ENCODE measurements at regions not wholly inside any gene's neighbourhood (a gene's known extent, or its start where the extent isn't known, plus 50 kb on each side); places are given as distances from the start of the nearest gene placed in this dataset.

- Histone ChIP-seq H3K4me3 (no peak overlapping the region), H3K27me3 (no peaks in the 10 kb centered on the region), H3K27ac (no peak overlapping the region), H3K36me3 (no peaks in the 10 kb centered on the region), H3K4me1 (no peaks in the 10 kb centered on the region), H3K9me3 (peaks cover 0 to 13% (median 0%) of the 10 kb centered on the region in 11 donors)
- whole genome bisulfite sequencing, 2 donors = 89 to 91% methylated on average over 2 of the region's 2 CpGs
- no peak for TF ChIP-seq CTCF (IDR thresholded peaks at IDR 0.05)
- DNase-seq (no peak), ATAC-seq (no peak)
- intact Hi-C loops (cut with DNase I) = no loop called here
Measured at GRCh38 chr2:106667478-106668070, 180.4 kb downstream of the CD8B2 start.

GRCh38 chr2:106685180-106685897, 198.2 kb downstream of the CD8B2 start:
- Histone ChIP-seq H3K9me3 (peaks cover 0 to 20% (median 12%) of the 10 kb centered on the region in 11 donors), H3K4me1 (no peaks in the 10 kb centered on the region), H3K27me3 (no peaks in the 10 kb centered on the region), H3K4me3 (no peak overlapping the region), H3K27ac (no peak overlapping the region), H3K36me3 (no peaks in the 10 kb centered on the region)
- no peak for TF ChIP-seq CTCF (IDR thresholded peaks at IDR 0.05)
- WGBS, 2 donors = 90 to 93% methylated on average over 2 of the region's 2 CpGs
- ATAC-seq (no peak), DNase-seq (no peak)
- intact Hi-C loops (cut with DNase I) = no loop called here

- DNase-seq (no peak), ATAC-seq (no peak)
- H3K9me3 ChIP-seq = peaks cover 0 to 20% (median 12%) of the 10 kb centered on the region in 11 donors
- no peaks in the 10 kb centered on the region for H3K27me3 ChIP-seq
- WGBS, 2 donors = 87 to 88% methylated on average over 1 of the region's 1 CpG
- TF ChIP-seq CTCF (IDR thresholded peaks at IDR 0.05) = no peak
- intact Hi-C loops (cut with DNase I) = no loop called here
- no peaks in the 10 kb centered on the region for H3K36me3 ChIP-seq
- no peak overlapping the region for H3K4me3 ChIP-seq
- H3K4me1 ChIP-seq = no peaks in the 10 kb centered on the region
- H3K27ac ChIP-seq = no peak overlapping the region
Measured at GRCh38 chr2:106686814-106687213, 199.2 kb downstream of the ST6GAL2 start.

- TF ChIP-seq CTCF (IDR thresholded peaks at IDR 0.05) = no peak
- 88 to 92% methylated on average over 4 of the region's 4 CpGs for WGBS, 2 donors
- intact Hi-C loops (cut with DNase I) = no loop called here
Measured at GRCh38 chr2:106694964-106695470, 190.9 kb downstream of the ST6GAL2 start.

More at GRCh38 chr2:106694964-106695470, 190.9 kb downstream of the ST6GAL2 start:
- no peaks in the 10 kb centered on the region for H3K27me3 ChIP-seq
- DNase-seq = no peak
- H3K9me3 ChIP-seq = no peaks in the 10 kb centered on the region
- H3K27ac ChIP-seq = no peak overlapping the region
- no peak overlapping the region for H3K4me3 ChIP-seq
- no peak for ATAC-seq
- H3K36me3 ChIP-seq = no peaks in the 10 kb centered on the region
- H3K4me1 ChIP-seq = no peaks in the 10 kb centered on the region

Measured in heart right ventricle (tissue), 16 donors.